GM21360 (cell line): ENCODE measurements at regions not wholly inside any gene's neighbourhood (a gene's known extent, or its start where the extent isn't known, plus 50 kb on each side); places are given as distances from the start of the nearest gene placed in this dataset.
"Not testable (repeated sequence)": the region's sequence is repeated elsewhere in the genome, so short reads cannot be mapped to it uniquely, and the experiment has no call there.

Source experiments
- ATAC-seq: cut with Tn5 transposase; IDR thresholded peaks from one replicate; pipeline ENCODE4 v1.9.1; 2021; ENCODE audit warnings: mild to moderate bottlenecking, moderate library complexity; ENCODE audit not compliant: unreplicated experiment

- no peak for ATAC-seq
Measured at GRCh38 chr3:167106456-167106855, 273.6 kb downstream of the ZBBX start.

GRCh38 chr3:167102071-167102470, 278.0 kb downstream of the ZBBX start:
- ATAC-seq: no peak

- ATAC-seq: no peak
Measured at GRCh38 chr3:167100651-167101050, 279.4 kb downstream of the ZBBX start.

GRCh38 chr3:167100200-167100599, 279.9 kb downstream of the ZBBX start:
- ATAC-seq: no peak

GRCh38 chr3:167095976-167096375, 284.1 kb downstream of the ZBBX start:
- ATAC-seq: no peak

GRCh38 chr3:167094632-167095031, 285.5 kb downstream of the ZBBX start:
- ATAC-seq: no peak

- ATAC-seq: no peak
Measured at GRCh38 chr3:167091226-167091625, 288.9 kb downstream of the ZBBX start.

GRCh38 chr3:167084545-167084944, 295.6 kb downstream of the ZBBX start:
- no peak for ATAC-seq

- ATAC-seq: no peak
Measured at GRCh38 chr3:167078070-167078622, 302.0 kb downstream of the ZBBX start.

GRCh38 chr3:167067787-167068161, 312.3 kb downstream of the ZBBX start:
- ATAC-seq: no peak

GRCh38 chr3:167066977-167067786, 312.9 kb downstream of the ZBBX start:
- no peak for ATAC-seq

GRCh38 chr3:167057581-167057980, 322.5 kb downstream of the ZBBX start:
- ATAC-seq: no peak

- no peak for ATAC-seq
Measured at GRCh38 chr3:167054926-167055325, 325.2 kb downstream of the ZBBX start.

GRCh38 chr3:167051421-167051820, 328.7 kb downstream of the ZBBX start:
- no peak for ATAC-seq

GRCh38 chr3:167033866-167034265, 346.2 kb downstream of the ZBBX start:
- no peak for ATAC-seq

GRCh38 chr3:167032267-167032876, 347.7 kb downstream of the ZBBX start:
- no peak for ATAC-seq

- ATAC-seq: no peak
Measured at GRCh38 chr3:167031364-167032049, 348.6 kb downstream of the ZBBX start.

- no peak for ATAC-seq
Measured at GRCh38 chr3:167030082-167030725, 349.9 kb downstream of the ZBBX start.

GRCh38 chr3:167019503-167019902, 360.6 kb downstream of the ZBBX start:
- not testable (repeated sequence) for ATAC-seq

GRCh38 chr3:167018591-167019111, 361.4 kb downstream of the ZBBX start:
- ATAC-seq: not testable (repeated sequence)

- ATAC-seq: no peak
Measured at GRCh38 chr3:167012691-167013090, 367.4 kb downstream of the ZBBX start.
